PC-9 (cell line): ENCODE measurements at regions not wholly inside any gene's neighbourhood (a gene's known extent, or its start where the extent isn't known, plus 50 kb on each side); places are given as distances from the start of the nearest gene placed in this dataset.

ENCODE experiments used
- CTCF ChIP-seq: fragments of 200-600 bp; sonication (generic); conservative IDR thresholded peaks from 2 replicates; pipeline ENCODE4 v1.6.1; 2017; ENCODE audit warnings: mixed run types, antibody characterized with exemption, mild to moderate bottlenecking, moderate library complexity
- EZH2 ChIP-seq: fragments of 200-600 bp; sonication (generic); IDR thresholded peaks from 2 replicates; pipeline ENCODE4 v1.8.0; 2017; ENCODE audit warnings: antibody characterized with exemption, low read depth

GRCh38 chr6:56370127-56370540, 122.8 kb upstream of the COL21A1 start:
- TF ChIP-seq CTCF, result peak; percentile 46; the same call in 1 of the 2 replicates
- TF ChIP-seq EZH2, result no peak
